ENCODE measurements at regions not wholly inside any gene's neighbourhood (a gene's known extent, or its start where the extent isn't known, plus 50 kb on each side); places are given as distances from the start of the nearest gene placed in this dataset.

DNA sequence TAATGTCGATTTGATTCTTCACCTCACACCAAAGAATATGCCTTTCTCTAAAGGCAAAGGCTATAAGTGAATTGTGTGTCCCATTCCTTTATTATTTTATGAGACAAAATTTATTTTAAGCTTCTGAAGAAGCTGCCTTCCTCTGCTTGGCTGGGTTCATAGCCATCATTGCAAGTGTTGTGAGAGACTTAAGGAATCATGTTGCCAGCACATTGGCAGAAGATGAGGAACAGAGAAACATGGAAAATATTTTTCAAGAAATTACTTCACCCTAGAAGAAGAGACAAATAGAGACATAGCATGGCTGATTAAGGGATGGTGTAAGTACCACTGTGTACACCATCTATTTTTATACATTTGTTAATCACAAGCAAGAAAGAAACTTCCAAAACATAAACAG, 230.1 kb upstream of the SEMA3E start (continued):
- no peak for TF ChIP-seq BRCA1 (IDR thresholded peaks at IDR 0.05; ENCODE audit: low read depth, low read length)
- no peak for TF ChIP-seq ATF3 (IDR thresholded peaks at IDR 0.05; ENCODE audit: insufficient read depth, low read depth, low read length)
- no peak for TF ChIP-seq RFX5 (IDR thresholded peaks at IDR 0.05; ENCODE audit: borderline replicate concordance, low read depth, low read length)
- no peak for TF ChIP-seq SP4 (IDR thresholded peaks at IDR 0.05; ENCODE audit: low read length)
- TF ChIP-seq RNF2 (IDR thresholded peaks at IDR 0.05; ENCODE audit: borderline replicate concordance, low read depth, low read length, missing control alignments, poor library complexity, severe bottlenecking), result no peak

Measured in H1 (cell line).